Loucy (cell line): ENCODE measurements at regions not wholly inside any gene's neighbourhood (a gene's known extent, or its start where the extent isn't known, plus 50 kb on each side); places are given as distances from the start of the nearest gene placed in this dataset.

Experiments used
- H2AFZ ChIP-seq: fragments of 200-600 bp; sonication (generic); 2 replicates; pipeline ENCODE4 v1.6.0; 2016; ENCODE audit warnings: antibody characterized with exemption, mild to moderate bottlenecking, low read length, moderate library complexity
- H3F3A ChIP-seq: fragments of 200-600 bp; 2 replicates; pipeline ENCODE4 v1.6.0; 2016; ENCODE audit warnings: antibody characterized with exemption, low read depth, mild to moderate bottlenecking
- H3K27me3 ChIP-seq: fragments of 200-600 bp; sonication (generic); 2 replicates; pipeline ENCODE4 v1.6.1; 2014; ENCODE audit warnings: low read length, mild to moderate bottlenecking; ENCODE audit not compliant: insufficient read depth, poor library complexity, severe bottlenecking
- H3K36me3 ChIP-seq: fragments of 200-600 bp; sonication (generic); 2 replicates; pipeline ENCODE4 v1.6.1; 2016; ENCODE audit warnings: low read length; ENCODE audit not compliant: insufficient read depth
- H3K4me1 ChIP-seq: fragments of 200-600 bp; sonication (generic); 2 replicates; pipeline ENCODE4 v1.5.1; 2014; ENCODE audit warnings: low read length, mild to moderate bottlenecking; ENCODE audit not compliant: insufficient read depth, poor library complexity, severe bottlenecking
- H3K4me2 ChIP-seq: fragments of 200-600 bp; sonication (generic); 2 replicates; pipeline ENCODE4 v1.6.0; 2014; ENCODE audit warnings: antibody characterized with exemption, low read length, low read depth, mild to moderate bottlenecking; ENCODE audit not compliant: poor library complexity, severe bottlenecking
- H3K4me3 ChIP-seq: fragments of 200-600 bp; sonication (generic); 2 replicates; pipeline ENCODE4 v1.5.1; 2014; ENCODE audit warnings: low read length, mild to moderate bottlenecking, mixed read lengths; ENCODE audit not compliant: poor library complexity, severe bottlenecking
- H3K79me2 ChIP-seq: fragments of 200-600 bp; sonication (generic); 2 replicates; pipeline ENCODE4 v1.6.1; 2014; ENCODE audit warnings: low read length; ENCODE audit not compliant: insufficient read depth
- H3K9ac ChIP-seq: fragments of 200-600 bp; sonication (generic); 2 replicates; pipeline ENCODE4 v1.6.0; 2014; ENCODE audit warnings: mild to moderate bottlenecking, low read depth, low read length, moderate library complexity; ENCODE audit not compliant: poor library complexity, severe bottlenecking
- H3K9me2 ChIP-seq: fragments of 200-600 bp; sonication (generic); replicated peaks from 2 replicates; pipeline ENCODE4 v1.6.1; 2016; ENCODE audit warnings: low read depth, low read length, mixed read lengths
- H3K9me3 ChIP-seq: fragments of 200-600 bp; sonication (generic); 2 replicates; pipeline ENCODE4 v1.6.1; 2014; ENCODE audit warnings: mild to moderate bottlenecking, antibody characterized with exemption, low read length, low read depth; ENCODE audit not compliant: insufficient read depth
- H4K20me1 ChIP-seq: fragments of 200-600 bp; sonication (generic); 2 replicates; pipeline ENCODE4 v1.6.0; 2014; ENCODE audit warnings: antibody characterized with exemption, low read length, mild to moderate bottlenecking; ENCODE audit not compliant: insufficient read depth, poor library complexity, severe bottlenecking
- CTCF ChIP-seq: fragments of 200-600 bp; sonication (generic); conservative IDR thresholded peaks from 2 replicates; pipeline ENCODE4 v1.5.1; 2014; ENCODE audit warnings: mild to moderate bottlenecking, antibody characterized with exemption, low read length
- EZH2phosphoT487 ChIP-seq: fragments of 200-600 bp; IDR thresholded peaks from 2 replicates; pipeline ENCODE4 v1.6.1; 2018; ENCODE audit warnings: antibody characterized with exemption, mild to moderate bottlenecking, moderate library complexity, borderline replicate concordance

- Histone ChIP-seq H3K9me3 (no peaks in the 10 kb centered on the region), H3K9ac (no peak overlapping the region), H3K79me2 (no peaks in the 10 kb centered on the region), H3K4me2 (no peak overlapping the region), H3K4me3 (no peak overlapping the region), H2AFZ (no peak overlapping the region), H3F3A (no peaks in the 10 kb centered on the region), H3K4me1 (no peaks in the 10 kb centered on the region), H4K20me1 (no peaks in the 10 kb centered on the region), H3K9me2 (no peaks in the 10 kb centered on the region), H3K36me3 (no peaks in the 10 kb centered on the region), H3K27me3 (no peaks in the 10 kb centered on the region)
- TF ChIP-seq EZH2phosphoT487, result no peak
- no peak for TF ChIP-seq CTCF
Measured at GRCh38 chr6:62429781-62430180, 143.8 kb upstream of the KHDRBS2 start.

GRCh38 chr6:62400521-62401259, 114.7 kb upstream of the KHDRBS2 start:
- TF ChIP-seq CTCF (no peak), EZH2phosphoT487 (no peak)
- H2AFZ ChIP-seq, result no peak overlapping the region

GRCh38 chr6:62393608-62394007, 107.6 kb upstream of the KHDRBS2 start:
- no peaks in the 10 kb centered on the region for H3F3A ChIP-seq
- no peak overlapping the region for H3K4me3 ChIP-seq
- H3K36me3 ChIP-seq, result no peaks in the 10 kb centered on the region
- H2AFZ ChIP-seq, result no peak overlapping the region
- no peaks in the 10 kb centered on the region for H3K9me2 ChIP-seq
- no peaks in the 10 kb centered on the region for H3K9me3 ChIP-seq
- H3K4me2 ChIP-seq, result no peak overlapping the region
- H3K79me2 ChIP-seq, result no peaks in the 10 kb centered on the region
- H3K4me1 ChIP-seq, result no peaks in the 10 kb centered on the region
- no peak for TF ChIP-seq CTCF
- TF ChIP-seq EZH2phosphoT487, result no peak
- no peak overlapping the region for H3K9ac ChIP-seq
- no peaks in the 10 kb centered on the region for H4K20me1 ChIP-seq
- H3K27me3 ChIP-seq, result no peaks in the 10 kb centered on the region

More at GRCh38 chr6:62400521-62401259, 114.7 kb upstream of the KHDRBS2 start:
- Histone ChIP-seq H3K27me3 (no peaks in the 10 kb centered on the region), H3K4me2 (no peak overlapping the region), H3K4me1 (no peaks in the 10 kb centered on the region), H3K9ac (no peak overlapping the region), H3K4me3 (no peak overlapping the region), H4K20me1 (no peaks in the 10 kb centered on the region), H3K9me2 (no peaks in the 10 kb centered on the region), H3K9me3 (no peaks in the 10 kb centered on the region), H3F3A (no peaks in the 10 kb centered on the region), H3K36me3 (no peaks in the 10 kb centered on the region), H3K79me2 (no peaks in the 10 kb centered on the region)
